SK-N-SH (cell line): ENCODE measurements at regions not wholly inside any gene's neighbourhood (a gene's known extent, or its start where the extent isn't known, plus 50 kb on each side); places are given as distances from the start of the nearest gene placed in this dataset.

Experiments
- CTCF ChIA-PET: fragments of 300-600, 350-600 bp; formaldehyde crosslinking; extraction: SDS; loops from one replicate; lab custom pipeline; 2021; lab: Yijun Ruan, JAX
- POLR2A ChIA-PET: fragments of 350-600 bp; sonication (Branson Sonifier 250); formaldehyde crosslinking; extraction: SDS; loops from one replicate; lab custom pipeline; 2020; ENCODE audit warnings: antibody characterized with exemption, inconsistent platforms; lab: Yijun Ruan, JAX
- DNase-seq: peaks from one replicate; pipeline ENCODE4 v3.0.0; 2012
- H2AFZ ChIP-seq: fragments of 200-600 bp; sonication (generic); 2 replicates; pipeline ENCODE4 v1.8.1; 2016; ENCODE audit warnings: antibody characterized with exemption, mild to moderate bottlenecking, low read depth
- H3F3A ChIP-seq: fragments of 200-600 bp; sonication (generic); replicated peaks from 2 replicates; pipeline ENCODE3; 2016; ENCODE audit warnings: antibody characterized with exemption, mild to moderate bottlenecking; ENCODE audit not compliant: insufficient read depth
- H3K27ac ChIP-seq, 2 experiments: fragments of 200-500 bp in 1 of 2; fragments of 200-600 bp in 1 of 2; sonication (Bioruptor generic) in 1 of 2; sonication (generic), shearing (Covaris generic) in 1 of 2; 2 replicates each; pipeline versions ENCODE4 v1.5.1 to v1.6.1; 2014 to 2016; ENCODE audit warnings: low read depth in 2 of 2, inconsistent platforms in 1 of 2, low read length in 1 of 2, mild to moderate bottlenecking in 1 of 2, mixed read lengths in 1 of 2
- H3K27me3 ChIP-seq: fragments of 200-600 bp; sonication (generic), shearing (Covaris generic); 2 replicates; pipeline ENCODE4 v1.6.1; 2016; ENCODE audit warnings: mixed run types; ENCODE audit not compliant: insufficient read depth
- H3K36me3 ChIP-seq, 2 experiments: fragments of 200-500 bp in 1 of 2; fragments of 200-600 bp in 1 of 2; sonication (Bioruptor generic) in 1 of 2; sonication (generic) in 1 of 2; replicated peaks in 1 of 2; 2 replicates each; pipeline versions ENCODE3 to v1.5.1; 2014 to 2016; ENCODE audit warnings: low read length in 1 of 2, mild to moderate bottlenecking in 1 of 2; ENCODE audit not compliant: insufficient read depth in 2 of 2, control insufficient read depth in 1 of 2
- H3K4me1 ChIP-seq, 2 experiments: fragments of 200-500 bp in 1 of 2; fragments of 200-600 bp in 1 of 2; sonication (Bioruptor generic) in 1 of 2; sonication (generic), shearing (Covaris generic) in 1 of 2; 2 replicates each; pipeline versions ENCODE4 v1.5.1 to v1.6.1; 2014 to 2016; ENCODE audit warnings: low read depth in 1 of 2, low read length in 1 of 2, mixed run types in 1 of 2; ENCODE audit not compliant: insufficient read depth in 2 of 2, control insufficient read depth in 1 of 2
- H3K4me2 ChIP-seq: fragments of 200-600 bp; sonication (generic), shearing (Covaris generic); 2 replicates; pipeline ENCODE4 v1.6.1; 2017; ENCODE audit warnings: mixed run types
- H3K4me3 ChIP-seq, 2 experiments: fragments of 200-500 bp in 1 of 2; fragments of 200-600 bp in 1 of 2; sonication (Bioruptor generic) in 1 of 2; sonication (generic), shearing (Covaris generic) in 1 of 2; 2 replicates each; pipeline versions ENCODE4 v1.5.1 to v1.8.1; 2014 to 2016; ENCODE audit warnings: low read depth in 2 of 2, inconsistent platforms in 1 of 2, low read length in 1 of 2, mild to moderate bottlenecking in 1 of 2, mixed read lengths in 1 of 2, moderate library complexity in 1 of 2
- H3K79me2 ChIP-seq: fragments of 200-600 bp; sonication (generic); 2 replicates; pipeline ENCODE4 v1.8.1; 2017; ENCODE audit warnings: mild to moderate bottlenecking; ENCODE audit not compliant: insufficient read depth
- H3K9ac ChIP-seq: fragments of 200-600 bp; sonication (generic); 2 replicates; pipeline ENCODE4 v1.6.1; 2017; ENCODE audit warnings: mixed run types
- H3K9me2 ChIP-seq: fragments of 200-600 bp; sonication (generic); 2 replicates; pipeline ENCODE4 v1.6.1; 2017; ENCODE audit warnings: mixed run types
- H3K9me3 ChIP-seq: fragments of 200-600 bp; sonication (generic); 2 replicates; pipeline ENCODE4 v1.6.1; 2017; ENCODE audit warnings: mixed run types, mild to moderate bottlenecking, moderate library complexity
- H4K20me1 ChIP-seq: fragments of 200-600 bp; sonication (generic); 2 replicates; pipeline ENCODE4 v1.6.1; 2017; ENCODE audit warnings: mild to moderate bottlenecking, mixed run types; ENCODE audit not compliant: insufficient read depth
- CTCF ChIP-seq: fragments of 200-600 bp; sonication (generic); IDR thresholded peaks from 2 replicates; pipeline ENCODE4 v1.6.1; 2017; ENCODE audit warnings: antibody characterized with exemption, mild to moderate bottlenecking, moderate library complexity
- ELF1 ChIP-seq: IDR thresholded peaks from 2 replicates; pipeline ENCODE4 v1.4.0; 2012
- EP300 ChIP-seq, 2 experiments: IDR thresholded peaks; 2 replicates each; pipeline versions ENCODE4 v1.4.0 to v1.6.1; 2012; ENCODE audit warnings: borderline replicate concordance in 1 of 2, low read depth in 1 of 2, low read length in 1 of 2
- FOSL2 ChIP-seq: IDR thresholded peaks from 2 replicates; pipeline ENCODE4 v1.4.0; 2012; ENCODE audit warnings: low read depth, mild to moderate bottlenecking, moderate library complexity, borderline replicate concordance
- FOXM1 ChIP-seq: IDR thresholded peaks from 2 replicates; pipeline ENCODE4 v1.4.0; 2012; ENCODE audit warnings: low read depth, mild to moderate bottlenecking
- GATA2 ChIP-seq: sonication (generic); formaldehyde crosslinking; IDR thresholded peaks from 2 replicates; pipeline ENCODE4 v1.5.0; 2020; ENCODE audit warnings: mild to moderate bottlenecking, missing genetic modification reagents
- IRF3 ChIP-seq: fragments of 150-350 bp; IDR thresholded peaks from 2 replicates; pipeline ENCODE4 v1.6.1; 2016; ENCODE audit warnings: mild to moderate bottlenecking, low read depth, low read length
- JUND ChIP-seq: IDR thresholded peaks from 2 replicates; pipeline ENCODE4 v1.4.0; 2012
- MXI1 ChIP-seq: IDR thresholded peaks from 2 replicates; pipeline ENCODE4 v1.6.1; 2012; ENCODE audit warnings: mild to moderate bottlenecking, low read depth, low read length, improper control_type of control experiment
- NRF1 ChIP-seq: IDR thresholded peaks from 2 replicates; pipeline ENCODE4 v1.6.1; 2012; ENCODE audit warnings: low read depth, mild to moderate bottlenecking, low read length
- PBX3 ChIP-seq: IDR thresholded peaks from 2 replicates; pipeline ENCODE4; 2012
- RAD21 ChIP-seq: IDR thresholded peaks from 2 replicates; pipeline ENCODE4 v1.6.1; 2012; ENCODE audit warnings: mild to moderate bottlenecking, low read length
- RFX5 ChIP-seq: IDR thresholded peaks from 2 replicates; pipeline ENCODE4 v1.6.1; 2012; ENCODE audit warnings: mild to moderate bottlenecking, improper control_type of control experiment, low read length
- SIN3A ChIP-seq: IDR thresholded peaks from 2 replicates; pipeline ENCODE4 v1.6.1; 2012; ENCODE audit warnings: low read depth, mild to moderate bottlenecking, low read length, moderate library complexity, borderline replicate concordance
- SMC3 ChIP-seq: IDR thresholded peaks from 2 replicates; pipeline ENCODE4 v1.6.1; 2012; ENCODE audit warnings: low read depth, low read length, improper control_type of control experiment
- TCF12 ChIP-seq: IDR thresholded peaks from 2 replicates; pipeline ENCODE4 v1.4.0; 2012
- USF1 ChIP-seq: IDR thresholded peaks from 2 replicates; pipeline ENCODE4 v1.4.0; 2012; ENCODE audit warnings: low read depth, borderline replicate concordance
- USF2 ChIP-seq: fragments of 150-350 bp; IDR thresholded peaks from 2 replicates; pipeline ENCODE4 v1.6.1; 2017; ENCODE audit warnings: antibody characterized with exemption, low read length, low read depth, borderline replicate concordance
- WGBS: methylation state at CpG from one replicate; pipeline ENCODE4 v1.1.6; 2017; ENCODE audit warnings: low lambda C conversion rate; 5-methylcytosine and 5-hydroxymethylcytosine counted together

- Histone ChIP-seq H3K9me3 (no peaks in the 10 kb centered on the region), H3K27me3 (no peaks in the 10 kb centered on the region), H3K36me3 (no peaks in the 10 kb centered on the region), H3F3A (no peaks in the 10 kb centered on the region), H3K4me2 (no peak overlapping the region), H3K9ac (no peak overlapping the region), H4K20me1 (no peaks in the 10 kb centered on the region), H3K27ac (no peak overlapping the region), H3K79me2 (no peaks in the 10 kb centered on the region), H2AFZ (no peak overlapping the region)
- no peak for DNase-seq
- CTCF ChIA-PET: no interaction called here
- TF ChIP-seq TCF12 (no peak), SMC3 (no peak), CTCF (no peak), USF1 (no peak), NRF1 (no peak), PBX3 (no peak), JUND (no peak), MXI1 (no peak), ELF1 (no peak), RAD21 (no peak), SIN3A (no peak), IRF3 (no peak), GATA2 (CRISPR knock-in tag) (no peak), EP300 (IDR thresholded peaks at IDR 0.05; ENCODE audit: borderline replicate concordance in 1 of 2, low read depth in 1 of 2, low read length in 1 of 2) (no peak), FOXM1 (no peak), RFX5 (no peak), USF2 (no peak), FOSL2 (no peak)
- TF ChIP-seq, all 33 proteins: peak for 0
- Histone ChIP-seq H3K4me3 (no peak overlapping the region), H3K4me1 (no peaks in the 10 kb centered on the region), H3K9me2 (no peaks in the 10 kb centered on the region)
- POLR2A ChIA-PET: no interaction called here
- 23% methylated on average over 5 of the region's 5 CpGs for WGBS
These were observed 76.6 kb downstream of the F11 start for GRCh38 chr4:186342582-186342981.
